VCaP (cell line): ENCODE measurements at regions not wholly inside any gene's neighbourhood (a gene's known extent, or its start where the extent isn't known, plus 50 kb on each side); places are given as distances from the start of the nearest gene placed in this dataset.

ENCODE experiments used
- H3K27ac ChIP-seq: fragments of 450-650 bp; 2 replicates; pipeline ENCODE4 v1.5.1; 2017
- TF ChIP-seq, protein P1 (sequence below): fragments of 450-650 bp; conservative IDR thresholded peaks from 2 replicates; pipeline ENCODE4 v1.5.1; 2017; ENCODE audit warnings: mild to moderate bottlenecking, moderate library complexity

DNA sequence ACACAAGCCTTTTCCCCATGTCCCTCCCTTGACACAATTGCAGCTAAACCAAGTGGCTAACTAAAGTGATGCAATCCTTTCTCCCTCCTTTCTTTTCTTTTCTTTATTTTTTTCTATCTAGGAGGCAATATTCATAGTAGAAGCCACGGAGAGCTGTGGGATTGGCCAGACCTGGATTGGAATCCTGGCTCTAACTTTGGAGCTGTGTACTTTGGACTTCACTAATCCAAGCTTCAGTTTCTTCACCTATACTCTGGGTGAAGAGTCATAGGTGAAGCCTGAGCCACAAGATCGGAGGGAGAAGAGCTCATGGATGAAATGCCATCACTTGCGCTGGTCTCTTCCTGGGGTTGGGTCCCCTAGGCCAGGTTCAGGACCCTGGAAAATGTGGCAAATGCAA lies 177.2 kb downstream of the IRX5 start:
- TF ChIP-seq, protein P1, sequence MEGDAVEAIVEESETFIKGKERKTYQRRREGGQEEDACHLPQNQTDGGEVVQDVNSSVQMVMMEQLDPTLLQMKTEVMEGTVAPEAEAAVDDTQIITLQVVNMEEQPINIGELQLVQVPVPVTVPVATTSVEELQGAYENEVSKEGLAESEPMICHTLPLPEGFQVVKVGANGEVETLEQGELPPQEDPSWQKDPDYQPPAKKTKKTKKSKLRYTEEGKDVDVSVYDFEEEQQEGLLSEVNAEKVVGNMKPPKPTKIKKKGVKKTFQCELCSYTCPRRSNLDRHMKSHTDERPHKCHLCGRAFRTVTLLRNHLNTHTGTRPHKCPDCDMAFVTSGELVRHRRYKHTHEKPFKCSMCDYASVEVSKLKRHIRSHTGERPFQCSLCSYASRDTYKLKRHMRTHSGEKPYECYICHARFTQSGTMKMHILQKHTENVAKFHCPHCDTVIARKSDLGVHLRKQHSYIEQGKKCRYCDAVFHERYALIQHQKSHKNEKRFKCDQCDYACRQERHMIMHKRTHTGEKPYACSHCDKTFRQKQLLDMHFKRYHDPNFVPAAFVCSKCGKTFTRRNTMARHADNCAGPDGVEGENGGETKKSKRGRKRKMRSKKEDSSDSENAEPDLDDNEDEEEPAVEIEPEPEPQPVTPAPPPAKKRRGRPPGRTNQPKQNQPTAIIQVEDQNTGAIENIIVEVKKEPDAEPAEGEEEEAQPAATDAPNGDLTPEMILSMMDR, result no peak

DNA sequence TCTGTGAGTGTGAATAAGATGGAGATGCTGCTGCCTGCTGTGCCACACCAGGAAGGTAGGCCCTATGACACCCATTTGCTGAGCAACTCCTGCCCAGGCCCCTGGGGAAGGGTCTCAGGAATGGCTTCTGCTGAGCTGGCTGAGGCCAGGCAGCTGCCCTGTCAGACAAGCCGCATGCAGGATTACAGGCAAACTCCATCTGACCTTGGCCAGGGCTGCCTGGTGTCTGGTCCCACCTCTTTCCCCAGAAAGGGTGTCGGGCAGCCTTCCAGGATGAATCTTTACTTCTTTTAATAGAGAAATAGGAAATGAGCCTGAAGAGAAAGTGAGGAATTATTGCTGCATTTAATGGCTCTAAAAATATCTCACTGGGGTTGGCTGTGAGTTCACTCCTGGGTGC lies 182.5 kb downstream of the IRX5 start:
- TF ChIP-seq, protein P1, result no peak

More for the DNA sequence above, 177.2 kb downstream of the IRX5 start:
- H3K27ac ChIP-seq, result no peak overlapping the region

DNA sequence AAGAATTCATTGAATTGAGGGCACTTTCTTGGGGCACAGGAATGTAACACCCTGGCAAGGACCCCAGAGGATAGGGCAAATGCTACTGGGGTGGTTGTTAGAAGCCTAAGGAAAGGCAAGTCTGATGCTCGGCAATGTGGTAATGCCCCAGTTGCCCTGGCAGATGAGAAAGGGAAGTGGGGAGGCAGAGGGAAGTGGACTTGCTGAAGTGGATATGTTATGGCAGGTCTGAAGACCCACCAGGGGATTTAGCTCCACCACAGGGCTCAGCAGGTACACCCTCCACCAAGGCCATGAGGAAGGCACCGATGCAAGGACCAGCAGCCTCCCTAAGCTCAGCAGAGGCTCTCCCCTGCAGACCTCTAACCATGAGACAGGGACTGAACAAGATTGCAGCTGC lies 184.8 kb downstream of the IRX5 start:
- TF ChIP-seq, protein P1, result no peak
- no peak overlapping the region for H3K27ac ChIP-seq

More for the DNA sequence above, 182.5 kb downstream of the IRX5 start:
- H3K27ac ChIP-seq, result no peak overlapping the region

DNA sequence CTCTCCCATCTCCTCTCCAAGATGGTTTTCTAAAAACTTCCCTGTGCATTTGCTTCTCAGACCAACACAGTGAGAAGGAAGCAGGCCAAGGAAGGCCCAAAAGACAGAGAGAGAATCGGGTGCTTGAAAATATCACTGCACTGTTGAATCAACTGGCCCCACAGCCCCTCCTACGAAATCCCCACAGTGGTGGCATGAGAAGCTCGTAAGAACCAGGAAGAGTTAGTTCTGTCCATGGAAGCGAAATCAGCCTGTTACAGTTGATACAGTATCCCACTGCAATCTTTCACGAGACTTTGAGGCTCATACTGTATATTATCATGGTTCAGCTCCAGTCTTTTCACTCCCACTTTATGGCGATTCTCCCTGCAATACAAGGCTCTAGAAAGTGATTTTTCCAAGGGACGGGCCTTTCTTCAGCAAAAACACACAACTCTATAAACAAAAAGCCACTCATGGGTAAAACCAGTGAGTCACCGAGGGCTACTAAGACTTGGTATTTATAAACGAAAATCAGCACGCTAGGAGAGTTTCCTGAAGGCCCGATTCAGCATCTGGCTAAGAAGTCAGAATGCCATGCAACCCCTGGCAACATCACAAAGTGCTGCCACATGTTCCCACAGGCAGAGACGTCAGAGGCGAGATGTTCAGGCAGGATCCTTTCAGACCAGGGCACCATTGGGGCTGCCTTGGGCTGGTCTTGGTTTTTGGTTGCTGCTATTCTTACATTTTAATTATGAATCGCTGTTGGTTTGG lies 185.7 kb downstream of the IRX5 start:
- TF ChIP-seq, protein P1, result no peak
- no peak overlapping the region for H3K27ac ChIP-seq

DNA sequence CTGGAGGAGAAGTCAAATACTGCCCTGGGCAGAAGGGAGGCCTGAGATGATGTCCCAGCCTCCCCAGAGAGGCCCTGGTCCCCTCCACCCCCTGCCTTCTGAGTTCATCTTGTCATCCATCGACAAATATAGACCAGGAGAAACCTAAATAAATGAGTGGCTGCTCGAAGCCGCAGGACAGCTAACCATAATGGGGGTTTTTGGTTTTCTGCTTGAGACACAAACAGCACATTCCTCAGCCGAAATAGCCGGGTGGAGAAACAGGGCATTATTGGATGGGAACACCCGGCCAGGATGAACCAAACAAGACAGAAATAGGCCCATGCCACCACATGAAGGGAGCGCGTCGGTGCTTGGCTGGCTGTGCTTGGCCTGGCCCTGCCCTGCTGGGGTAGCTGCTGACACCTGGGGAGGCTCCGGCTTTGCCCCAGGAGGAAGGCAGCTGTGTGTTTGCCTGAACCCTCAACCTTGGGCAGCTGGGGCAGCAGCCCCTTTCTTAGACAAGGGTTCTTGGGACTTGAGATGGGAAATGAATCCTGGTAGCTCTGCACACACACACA lies 188.1 kb downstream of the IRX5 start:
- H3K27ac ChIP-seq, result no peak overlapping the region
- TF ChIP-seq, protein P1, result no peak

DNA sequence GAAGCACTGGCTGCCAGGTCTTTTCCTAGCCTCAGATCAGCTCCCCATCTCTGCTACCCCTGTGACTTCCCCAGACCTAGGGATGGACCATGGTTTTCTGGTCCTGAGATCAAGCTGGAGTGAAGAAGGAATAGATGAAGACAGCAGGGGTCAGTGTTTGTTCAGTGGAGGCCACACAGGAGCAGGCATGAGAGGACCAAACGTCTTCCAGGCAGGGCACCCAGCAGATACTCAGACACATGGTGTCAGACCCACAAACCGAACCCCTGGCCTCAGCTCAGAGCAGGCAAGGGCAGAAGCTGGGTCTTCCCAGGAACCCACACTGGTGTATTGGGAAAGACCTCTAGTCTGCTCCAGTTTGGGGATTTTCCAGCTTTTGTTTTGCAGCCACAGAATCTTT lies 189.7 kb downstream of the IRX5 start:
- H3K27ac ChIP-seq, result no peak overlapping the region
- TF ChIP-seq, protein P1, result peak; percentile 34; the same call in 1 of the 2 replicates

DNA sequence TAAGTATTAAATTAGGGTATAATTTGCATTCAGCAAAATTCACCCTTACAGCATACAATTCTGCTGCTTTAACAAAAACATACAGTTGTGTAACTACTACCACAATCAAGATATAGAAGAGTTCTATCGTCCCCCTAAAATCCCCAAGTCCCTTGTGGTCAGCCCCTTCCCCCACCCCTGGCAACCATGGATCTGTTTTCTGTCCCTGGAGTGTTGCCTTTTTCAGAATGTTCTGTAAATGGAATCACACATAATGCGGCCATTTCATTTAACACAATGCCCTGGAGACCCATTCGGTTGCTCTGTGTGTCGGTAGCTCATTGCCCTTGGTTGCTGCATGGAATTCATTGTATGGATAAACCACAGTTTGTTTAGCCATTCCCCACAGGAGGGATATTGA lies 190.2 kb downstream of the IRX5 start:
- H3K27ac ChIP-seq, result no peak overlapping the region
- TF ChIP-seq, protein P1, result no peak
